AG04450 (cell line): ENCODE measurements at regions not wholly inside any gene's neighbourhood (a gene's known extent, or its start where the extent isn't known, plus 50 kb on each side); places are given as distances from the start of the nearest gene placed in this dataset.

ENCODE experiments used
- CTCF ChIA-PET: fragments of 300-600, 350-600 bp; formaldehyde crosslinking; extraction: SDS; loops from one replicate; lab custom pipeline; 2022; ENCODE audit warnings: antibody characterized with exemption, inconsistent platforms; lab: Charles Lee
- POLR2A ChIA-PET: fragments of 350-600 bp; formaldehyde crosslinking; extraction: SDS; loops from one replicate; lab custom pipeline; 2021; ENCODE audit warnings: antibody characterized with exemption, inconsistent platforms; lab: Yijun Ruan, JAX
- DNase-seq: peaks from one replicate; pipeline ENCODE4 v3.0.0-alpha.2; 2011; ENCODE audit warnings: low read depth, low spot score
- H3K27ac ChIP-seq: one replicate; pipeline ENCODE4 v1.5.1; 2012; ENCODE audit warnings: low read depth, low read length, control low read depth
- H3K27me3 ChIP-seq: one replicate; pipeline ENCODE4 v1.6.0; 2012; ENCODE audit warnings: low read length; ENCODE audit not compliant: control insufficient read depth, insufficient read depth
- H3K4me3 ChIP-seq: 2 replicates; pipeline ENCODE4 v1.5.1; 2011; ENCODE audit warnings: mild to moderate bottlenecking, low read depth, low read length, control low read depth
- H3K9me3 ChIP-seq: 2 replicates; pipeline ENCODE4 v1.5.1; 2012; ENCODE audit warnings: low read length; ENCODE audit not compliant: control insufficient read depth, insufficient read depth
- TF ChIP-seq, protein P1 (sequence below): IDR thresholded peaks from 2 replicates; pipeline ENCODE4 v1.5.1; 2011; ENCODE audit warnings: low read depth, low read length, control low read depth, inconsistent platforms

GRCh38 chr1:182238421-182238820, 153.2 kb downstream of the GLUL start:
- Histone ChIP-seq H3K27me3 (no peaks in the 10 kb centered on the region), H3K9me3 (no peaks in the 10 kb centered on the region), H3K27ac (no peak overlapping the region), H3K4me3 (no peak overlapping the region)
- POLR2A ChIA-PET: no interaction called here
- TF ChIP-seq, protein P1, sequence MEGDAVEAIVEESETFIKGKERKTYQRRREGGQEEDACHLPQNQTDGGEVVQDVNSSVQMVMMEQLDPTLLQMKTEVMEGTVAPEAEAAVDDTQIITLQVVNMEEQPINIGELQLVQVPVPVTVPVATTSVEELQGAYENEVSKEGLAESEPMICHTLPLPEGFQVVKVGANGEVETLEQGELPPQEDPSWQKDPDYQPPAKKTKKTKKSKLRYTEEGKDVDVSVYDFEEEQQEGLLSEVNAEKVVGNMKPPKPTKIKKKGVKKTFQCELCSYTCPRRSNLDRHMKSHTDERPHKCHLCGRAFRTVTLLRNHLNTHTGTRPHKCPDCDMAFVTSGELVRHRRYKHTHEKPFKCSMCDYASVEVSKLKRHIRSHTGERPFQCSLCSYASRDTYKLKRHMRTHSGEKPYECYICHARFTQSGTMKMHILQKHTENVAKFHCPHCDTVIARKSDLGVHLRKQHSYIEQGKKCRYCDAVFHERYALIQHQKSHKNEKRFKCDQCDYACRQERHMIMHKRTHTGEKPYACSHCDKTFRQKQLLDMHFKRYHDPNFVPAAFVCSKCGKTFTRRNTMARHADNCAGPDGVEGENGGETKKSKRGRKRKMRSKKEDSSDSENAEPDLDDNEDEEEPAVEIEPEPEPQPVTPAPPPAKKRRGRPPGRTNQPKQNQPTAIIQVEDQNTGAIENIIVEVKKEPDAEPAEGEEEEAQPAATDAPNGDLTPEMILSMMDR: no peak
- DNase-seq: no peak
- CTCF ChIA-PET: no interaction called here

- TF ChIP-seq, protein P1: no peak
- no peak overlapping the region for H3K27ac ChIP-seq
- H3K9me3 ChIP-seq: no peaks in the 10 kb centered on the region
- CTCF ChIA-PET: interaction anchor here (0.6 kb wide), 1 partner anchor 168 kb away, joined by 4 read pairs; no protein-coding TSS in a partner anchor
- DNase-seq: no peak
- POLR2A ChIA-PET: no interaction called here
- H3K27me3 ChIP-seq: no peaks in the 10 kb centered on the region
- H3K4me3 ChIP-seq: no peak overlapping the region
These were observed 154.3 kb downstream of the GLUL start for GRCh38 chr1:182237329-182237728.

GRCh38 chr1:182236651-182237077, 154.9 kb downstream of the GLUL start:
- POLR2A ChIA-PET: no interaction called here
- Histone ChIP-seq H3K27me3 (no peaks in the 10 kb centered on the region), H3K27ac (no peak overlapping the region), H3K4me3 (no peak overlapping the region), H3K9me3 (no peaks in the 10 kb centered on the region)
- no peak for DNase-seq
- TF ChIP-seq, protein P1: no peak
- CTCF ChIA-PET: no interaction called here

- Histone ChIP-seq H3K4me3 (no peak overlapping the region), H3K27me3 (no peaks in the 10 kb centered on the region), H3K27ac (no peak overlapping the region), H3K9me3 (no peaks in the 10 kb centered on the region)
- no peak for DNase-seq
- POLR2A ChIA-PET: no interaction called here
- TF ChIP-seq, protein P1: no peak
- CTCF ChIA-PET: no interaction called here
These were observed 155.5 kb downstream of the GLUL start for GRCh38 chr1:182235952-182236650.

GRCh38 chr1:182235604-182235951, 156.0 kb downstream of the GLUL start:
- CTCF ChIA-PET: no interaction called here
- Histone ChIP-seq H3K9me3 (no peaks in the 10 kb centered on the region), H3K4me3 (no peak overlapping the region), H3K27ac (no peak overlapping the region), H3K27me3 (no peaks in the 10 kb centered on the region)
- no peak for DNase-seq
- TF ChIP-seq, protein P1: no peak
- POLR2A ChIA-PET: no interaction called here
